GM12873 (cell line): ENCODE measurements at regions not wholly inside any gene's neighbourhood (a gene's known extent, or its start where the extent isn't known, plus 50 kb on each side); places are given as distances from the start of the nearest gene placed in this dataset.

Experiments used
- CTCF ChIP-seq: IDR thresholded peaks from 2 replicates; pipeline ENCODE4 v1.5.1; 2012; ENCODE audit warnings: low read depth, mild to moderate bottlenecking, moderate library complexity, low read length, control low read depth; ENCODE audit not compliant: insufficient read depth; ENCODE audit errors: missing control alignments

DNA sequence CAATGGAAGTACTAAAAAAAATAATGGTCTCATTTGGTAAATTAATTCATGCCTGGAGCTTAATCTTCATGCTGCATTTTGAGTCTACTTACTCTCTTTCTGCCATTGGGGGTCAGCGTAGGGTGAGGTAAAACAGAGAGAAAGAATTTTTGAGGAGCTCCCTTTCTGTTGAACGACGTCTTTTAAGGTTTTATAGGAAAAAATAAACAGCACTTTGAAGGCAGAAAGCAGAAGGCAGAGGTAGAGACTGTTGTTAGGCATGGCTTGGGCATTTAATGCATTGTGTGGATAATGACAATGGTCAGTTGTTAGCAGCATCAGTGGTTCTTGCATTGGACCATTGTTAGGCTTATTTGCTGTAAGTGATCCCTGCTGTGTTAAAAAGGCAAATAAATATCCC, 557.2 kb upstream of the STXBP6 start:
- no peak for TF ChIP-seq CTCF

DNA sequence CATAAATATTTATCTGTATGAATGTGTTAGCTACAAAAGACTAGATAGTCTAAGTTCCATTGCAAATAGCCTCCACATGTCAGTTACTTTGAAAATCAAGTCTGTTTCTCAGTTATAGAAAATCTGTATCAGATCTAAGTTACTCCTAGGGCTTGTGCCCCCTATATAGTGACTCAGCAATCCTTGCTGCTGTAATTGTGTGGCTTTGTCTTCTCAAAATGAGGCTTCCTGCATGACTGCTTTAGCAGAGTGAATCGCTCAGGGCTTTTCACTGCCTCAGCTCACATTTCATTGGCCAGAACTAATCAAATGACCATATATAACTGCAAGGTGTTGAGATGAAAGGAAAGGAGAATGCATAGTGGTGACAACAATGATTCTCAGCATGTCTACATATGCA, 552.2 kb upstream of the STXBP6 start:
- TF ChIP-seq CTCF: no peak

DNA sequence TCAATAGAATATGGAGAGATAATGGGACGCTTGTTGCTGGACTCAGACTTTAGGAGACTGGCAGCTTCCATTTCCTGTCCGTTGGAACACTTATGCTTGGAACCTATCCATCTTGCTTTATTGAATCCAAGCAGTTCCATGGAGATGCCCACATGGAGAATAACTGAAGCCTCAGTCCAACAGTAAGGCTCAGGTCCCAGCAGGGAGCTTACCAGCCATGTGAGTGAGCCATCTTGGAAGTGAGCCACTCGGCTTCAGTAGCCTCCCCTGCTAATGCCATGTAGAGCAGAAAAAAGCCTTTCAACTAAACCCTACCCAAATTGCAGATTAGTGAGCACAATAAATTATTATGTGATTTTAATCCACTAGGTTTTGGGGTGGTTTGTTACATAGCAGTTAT, 538.8 kb upstream of the STXBP6 start:
- no peak for TF ChIP-seq CTCF

DNA sequence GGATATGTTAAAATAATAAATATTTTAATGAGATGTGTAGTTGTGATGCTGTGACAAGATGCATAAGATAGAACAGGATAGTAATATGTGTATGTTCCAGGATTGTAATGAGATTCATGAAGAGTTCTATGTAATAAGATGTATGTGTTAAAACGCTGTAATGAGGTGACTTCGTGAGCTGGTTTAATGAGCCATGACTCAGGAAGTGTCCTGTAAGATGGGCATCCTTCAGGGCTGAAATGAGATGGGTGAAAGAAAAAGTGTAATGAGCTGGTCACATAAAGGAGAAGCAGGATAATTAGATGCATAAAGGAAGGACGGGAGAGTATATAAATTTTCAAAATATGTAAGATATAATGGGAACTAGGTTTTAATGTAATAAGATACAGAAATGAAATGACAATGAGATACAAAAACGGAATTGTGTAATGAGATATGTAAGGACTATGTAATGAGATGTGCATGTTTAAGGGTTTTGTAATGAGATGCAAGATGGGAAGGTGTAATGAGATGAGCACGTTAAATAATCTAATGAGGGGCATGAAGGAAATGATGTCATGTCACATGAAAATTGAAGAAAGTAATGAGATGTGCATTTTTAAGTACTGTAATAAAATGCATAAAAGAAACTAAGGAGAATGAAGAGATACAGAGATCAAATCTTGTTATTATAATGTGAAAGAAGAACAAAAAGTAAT, 524.8 kb upstream of the STXBP6 start:
- no peak for TF ChIP-seq CTCF

DNA sequence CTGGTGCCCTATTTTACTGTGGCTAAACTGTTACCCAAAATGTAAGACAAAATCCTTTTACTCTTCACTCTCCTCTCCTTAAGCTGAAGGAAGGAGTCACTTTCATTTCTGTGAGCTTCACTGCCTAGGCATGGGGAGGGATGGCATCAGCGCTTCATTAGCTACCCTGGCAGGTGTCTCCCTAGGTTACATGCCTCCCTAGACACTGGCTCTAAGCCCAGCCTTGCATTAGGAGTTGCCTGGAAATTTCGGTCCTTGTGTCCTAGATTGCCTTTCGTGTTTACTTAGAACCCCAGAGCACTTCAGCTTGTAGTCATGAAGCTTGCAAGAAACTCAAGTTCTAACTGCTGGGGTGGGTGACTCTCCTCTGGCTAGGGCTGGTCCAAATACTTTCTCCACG, 520.5 kb upstream of the STXBP6 start:
- TF ChIP-seq CTCF: no peak

- TF ChIP-seq CTCF: no peak
Observed at GRCh38 chr14:25557466-25557865, 507.5 kb upstream of the STXBP6 start.

DNA sequence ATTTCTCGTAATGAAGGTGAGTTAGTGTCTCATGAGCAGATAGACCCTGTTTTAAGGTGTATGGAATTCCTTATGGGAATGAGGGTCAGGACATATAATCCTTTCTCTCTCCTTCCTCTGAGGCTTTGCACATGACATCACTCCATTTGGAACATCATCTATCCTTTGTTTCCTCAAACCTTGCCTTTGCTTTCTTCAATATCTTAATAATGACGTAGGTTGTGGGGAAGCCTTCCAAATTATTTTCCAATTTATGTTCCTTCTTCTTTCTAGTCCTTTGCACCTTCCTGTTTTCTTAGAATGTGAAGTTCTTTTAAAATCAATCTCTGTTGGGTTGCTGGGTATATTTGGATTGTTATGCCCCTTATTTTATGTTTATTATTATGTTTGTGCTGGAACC, 502.9 kb upstream of the STXBP6 start:
- TF ChIP-seq CTCF: no peak
